CD14-positive monocyte (primary cell): ENCODE measurements at regions not wholly inside any gene's neighbourhood (a gene's known extent, or its start where the extent isn't known, plus 50 kb on each side); places are given as distances from the start of the nearest gene placed in this dataset.

Experiments used
- DNase-seq, 3 donors: peaks; one replicate each; pipeline ENCODE4 v3.0.0-alpha.2; 2011 to 2022
- H2AFZ ChIP-seq: 2 replicates; pipeline ENCODE4 v1.6.0; 2012; ENCODE audit warnings: mild to moderate bottlenecking, low read depth, low read length, inconsistent platforms; ENCODE audit not compliant: insufficient read depth, poor library complexity, severe bottlenecking
- H3K27ac ChIP-seq, 2 donors: 1 replicate in 1 of 2; 2 replicates in 1 of 2; pipeline ENCODE4 v1.5.1; 2012 to 2013; ENCODE audit warnings: low read length in 2 of 2, control low read depth in 1 of 2, inconsistent platforms in 1 of 2, low read depth in 1 of 2, mild to moderate bottlenecking in 1 of 2
- H3K27me3 ChIP-seq, 2 donors: one replicate each; pipeline versions ENCODE4 v1.6.0 to v1.6.1; 2011 to 2013; ENCODE audit warnings: low read length in 2 of 2; ENCODE audit not compliant: control insufficient read depth in 2 of 2, insufficient read depth in 2 of 2
- H3K36me3 ChIP-seq, 2 donors: replicated peaks in 1 of 2; 1 replicate in 1 of 2; 2 replicates in 1 of 2; pipeline versions ENCODE4 v1.5.1 to v1.6.1; 2012 to 2013; ENCODE audit warnings: low read length in 2 of 2, control low read depth in 1 of 2, inconsistent platforms in 1 of 2, mild to moderate bottlenecking in 1 of 2; ENCODE audit not compliant: insufficient read depth in 2 of 2, control insufficient read depth in 1 of 2
- H3K4me1 ChIP-seq, 2 donors: 1 replicate in 1 of 2; 2 replicates in 1 of 2; pipeline versions ENCODE4 v1.5.1 to v1.6.1; 2012 to 2013; ENCODE audit warnings: low read length in 2 of 2, control low read depth in 1 of 2, inconsistent platforms in 1 of 2, mild to moderate bottlenecking in 1 of 2, moderate library complexity in 1 of 2; ENCODE audit not compliant: insufficient read depth in 2 of 2, control insufficient read depth in 1 of 2
- H3K4me2 ChIP-seq: replicated peaks from 2 replicates; pipeline ENCODE3; 2012; ENCODE audit warnings: low read length, moderate library complexity, mild to moderate bottlenecking; ENCODE audit not compliant: poor library complexity, severe bottlenecking; ENCODE audit errors: extremely low read depth
- H3K4me3 ChIP-seq, 3 experiments: fragments of 200-600 bp in 1 of 3; sonication (generic) in 1 of 3; replicated peaks in 1 of 3; 1 replicate in 2 of 3; 2 replicates in 1 of 3; pipeline ENCODE4 v1.5.1; 2011 to 2013; ENCODE audit warnings: low read length in 3 of 3, mild to moderate bottlenecking in 3 of 3, control low read depth in 2 of 3, low read depth in 2 of 3, inconsistent platforms in 1 of 3, moderate library complexity in 1 of 3
- H3K79me2 ChIP-seq: 2 replicates; pipeline ENCODE4 v1.6.0; 2012; ENCODE audit warnings: mild to moderate bottlenecking, control low read depth, inconsistent platforms, low read length, moderate library complexity; ENCODE audit not compliant: insufficient read depth
- H3K9ac ChIP-seq: 2 replicates; pipeline ENCODE4 v1.6.0; 2017; ENCODE audit warnings: low read length, mild to moderate bottlenecking; ENCODE audit not compliant: insufficient read depth, poor library complexity, severe bottlenecking
- H3K9me3 ChIP-seq, 2 donors: replicated peaks in 1 of 2; 1 replicate in 1 of 2; 2 replicates in 1 of 2; pipeline versions ENCODE4 v1.5.1 to v1.6.1; 2012 to 2013; ENCODE audit warnings: low read length in 2 of 2, control low read depth in 1 of 2; ENCODE audit not compliant: control insufficient read depth in 1 of 2, insufficient read depth in 1 of 2
- H4K20me1 ChIP-seq: 2 replicates; pipeline ENCODE4 v1.6.0; 2012; ENCODE audit warnings: mild to moderate bottlenecking, low read length, control low read depth, moderate library complexity; ENCODE audit not compliant: insufficient read depth
- H3K27ac Mint-ChIP-seq, 7 donors: one replicate each; pipeline ENCODE4 v1.8.0; 2020; ENCODE audit warnings: mild to moderate bottlenecking in 7 of 7, mixed read lengths in 7 of 7, moderate library complexity in 6 of 7, inconsistent platforms in 2 of 7
- H3K27me3 Mint-ChIP-seq, 3 donors: one replicate each; pipeline ENCODE4 v1.8.0; 2021 to 2022; ENCODE audit warnings: low read depth in 3 of 3, mild to moderate bottlenecking in 3 of 3, mixed read lengths in 3 of 3, moderate library complexity in 3 of 3, inconsistent platforms in 1 of 3
- H3K36me3 Mint-ChIP-seq, 2 donors: one replicate each; pipeline ENCODE4 v1.8.0; 2020; ENCODE audit warnings: mixed read lengths in 2 of 2, inconsistent platforms in 1 of 2, mild to moderate bottlenecking in 1 of 2
- H3K4me1 Mint-ChIP-seq: one replicate; pipeline ENCODE4 v1.8.0; 2020; ENCODE audit warnings: mild to moderate bottlenecking, mixed read lengths
- H3K4me3 Mint-ChIP-seq, 2 donors: one replicate each; pipeline ENCODE4 v1.8.0; 2020; ENCODE audit warnings: mild to moderate bottlenecking in 2 of 2, mixed read lengths in 2 of 2, moderate library complexity in 1 of 2
- H3K9me3 Mint-ChIP-seq, 7 donors: one replicate each; pipeline ENCODE4 v1.8.0; 2020 to 2022; ENCODE audit warnings: mixed read lengths in 7 of 7, mild to moderate bottlenecking in 6 of 7, moderate library complexity in 6 of 7, inconsistent platforms in 2 of 7
- WGBS: methylation state at CpG from one replicate; pipeline ENCODE4 v1.1.5; 2013; ENCODE audit warnings: missing lambda C conversion rate; ENCODE audit not compliant: insufficient coverage; 5-methylcytosine and 5-hydroxymethylcytosine counted together
- intact Hi-C, 2 donors: fragments of 100-400 bp; cut with micrococcal nuclease; formaldehyde crosslinking; loops; one replicate each; pipeline versions ENCODE4 v1.15.0 to v1.15.1; 2023
- TF ChIP-seq, protein P1 (sequence below): fragments of 200-600 bp; IDR thresholded peaks from one replicate; pipeline ENCODE4 v1.8.0; 2022; ENCODE audit warnings: antibody characterized with exemption, mild to moderate bottlenecking

DNA sequence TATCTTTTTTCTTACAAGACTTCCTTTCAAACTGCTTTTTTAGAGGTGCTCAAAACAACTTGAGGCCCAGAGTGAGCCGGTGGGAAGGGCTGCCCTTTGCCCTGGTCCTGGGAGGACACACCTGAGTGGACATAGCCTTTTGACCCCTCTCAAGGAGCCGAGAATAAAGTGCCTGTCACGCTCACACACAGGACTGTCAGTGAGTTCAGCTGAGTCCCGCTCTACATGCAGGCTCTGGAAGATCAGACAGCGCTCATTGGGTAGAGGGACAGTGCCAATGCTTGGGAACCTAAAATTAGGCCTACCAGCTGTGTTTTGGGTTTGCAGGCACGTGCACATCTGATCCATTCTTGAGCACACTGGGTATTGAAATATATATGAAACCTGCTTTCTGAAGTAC is 387.8 kb downstream of the CD83 start:
- WGBS, result 100% methylated on average over 6 of the region's 6 CpGs
- TF ChIP-seq, protein P1, sequence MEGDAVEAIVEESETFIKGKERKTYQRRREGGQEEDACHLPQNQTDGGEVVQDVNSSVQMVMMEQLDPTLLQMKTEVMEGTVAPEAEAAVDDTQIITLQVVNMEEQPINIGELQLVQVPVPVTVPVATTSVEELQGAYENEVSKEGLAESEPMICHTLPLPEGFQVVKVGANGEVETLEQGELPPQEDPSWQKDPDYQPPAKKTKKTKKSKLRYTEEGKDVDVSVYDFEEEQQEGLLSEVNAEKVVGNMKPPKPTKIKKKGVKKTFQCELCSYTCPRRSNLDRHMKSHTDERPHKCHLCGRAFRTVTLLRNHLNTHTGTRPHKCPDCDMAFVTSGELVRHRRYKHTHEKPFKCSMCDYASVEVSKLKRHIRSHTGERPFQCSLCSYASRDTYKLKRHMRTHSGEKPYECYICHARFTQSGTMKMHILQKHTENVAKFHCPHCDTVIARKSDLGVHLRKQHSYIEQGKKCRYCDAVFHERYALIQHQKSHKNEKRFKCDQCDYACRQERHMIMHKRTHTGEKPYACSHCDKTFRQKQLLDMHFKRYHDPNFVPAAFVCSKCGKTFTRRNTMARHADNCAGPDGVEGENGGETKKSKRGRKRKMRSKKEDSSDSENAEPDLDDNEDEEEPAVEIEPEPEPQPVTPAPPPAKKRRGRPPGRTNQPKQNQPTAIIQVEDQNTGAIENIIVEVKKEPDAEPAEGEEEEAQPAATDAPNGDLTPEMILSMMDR, result no peak
- no peak overlapping the region for H3K4me3 ChIP-seq
- DNase-seq, result no peak
- H3K36me3 Mint-ChIP-seq, result no peaks in the 10 kb centered on the region
- H3K27ac ChIP-seq, result no peak overlapping the region
- H3K27ac Mint-ChIP-seq, result no peak overlapping the region
- peaks cover 2% of the 10 kb centered on the region for H3K4me1 Mint-ChIP-seq
- no peak overlapping the region for H2AFZ ChIP-seq
- H3K9me3 Mint-ChIP-seq, result no peaks in the 10 kb centered on the region
- H3K4me1 ChIP-seq, result no peaks in the 10 kb centered on the region
- H3K27me3 ChIP-seq, result no peaks in the 10 kb centered on the region
- H3K4me3 Mint-ChIP-seq, result no peak overlapping the region
- no peak overlapping the region for H3K4me2 ChIP-seq
- no peaks in the 10 kb centered on the region for H3K36me3 ChIP-seq
- H3K9ac ChIP-seq, result no peak overlapping the region
- intact Hi-C loops, result no loop called here
- peaks cover 0 to 4% (median 2%) of the 10 kb centered on the region in 3 donors for H3K27me3 Mint-ChIP-seq
- H3K79me2 ChIP-seq, result no peaks in the 10 kb centered on the region
- H4K20me1 ChIP-seq, result no peaks in the 10 kb centered on the region
- H3K9me3 ChIP-seq, result no peaks in the 10 kb centered on the region

DNA sequence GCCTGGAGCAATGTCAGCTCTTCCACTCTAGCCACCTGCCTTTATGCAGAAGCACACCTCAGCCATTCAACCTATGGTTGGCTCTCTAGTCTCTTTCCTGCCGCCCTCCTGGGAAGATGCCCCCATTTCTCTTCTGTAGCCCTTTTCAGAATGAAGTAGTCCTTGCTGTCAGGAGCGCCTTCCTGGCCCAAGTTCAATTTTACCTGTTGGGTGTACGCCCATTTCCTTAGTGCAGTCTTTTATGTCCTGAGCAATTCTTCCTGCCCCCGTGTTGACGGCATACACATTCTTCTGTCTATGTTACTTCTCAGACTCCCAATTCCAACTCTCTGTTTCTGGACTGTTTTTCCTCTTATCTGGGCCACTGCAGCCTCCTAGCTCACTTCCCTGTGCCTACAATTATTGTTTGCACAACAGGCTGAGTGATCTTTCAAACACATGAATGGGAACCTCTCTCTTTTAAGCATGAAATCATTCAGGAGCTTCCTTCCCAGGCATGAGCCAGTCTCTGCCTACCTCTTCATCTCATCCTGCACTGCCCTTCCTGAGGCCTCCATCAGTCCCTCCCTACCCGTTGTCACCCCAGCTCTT is 389.2 kb downstream of the CD83 start:
- no peaks in the 10 kb centered on the region for H3K9me3 ChIP-seq
- no peaks in the 10 kb centered on the region for H3K79me2 ChIP-seq
- no peak overlapping the region for H3K4me2 ChIP-seq
- H3K4me3 ChIP-seq, result no peak overlapping the region
- no peaks in the 10 kb centered on the region for H3K36me3 Mint-ChIP-seq
- DNase-seq, result no peak
- TF ChIP-seq, protein P1, result no peak
- H3K27ac ChIP-seq, result no peak overlapping the region
- H2AFZ ChIP-seq, result no peak overlapping the region
- intact Hi-C loops, result no loop called here
- no peaks in the 10 kb centered on the region for H3K27me3 ChIP-seq
- whole genome bisulfite sequencing, result 100% methylated on average over 5 of the region's 6 CpGs
- H3K27ac Mint-ChIP-seq, result no peak overlapping the region
- H3K4me1 ChIP-seq, result no peaks in the 10 kb centered on the region
- H3K4me1 Mint-ChIP-seq, result peaks cover 2% of the 10 kb centered on the region
- no peaks in the 10 kb centered on the region for H3K36me3 ChIP-seq
- peaks cover 0 to 4% (median 2%) of the 10 kb centered on the region in 3 donors for H3K27me3 Mint-ChIP-seq
- no peak overlapping the region for H3K4me3 Mint-ChIP-seq
- H3K9ac ChIP-seq, result no peak overlapping the region
- no peaks in the 10 kb centered on the region for H4K20me1 ChIP-seq
- no peaks in the 10 kb centered on the region for H3K9me3 Mint-ChIP-seq
